Fibroblast of lung (primary cell): ENCODE measurements at regions not wholly inside any gene's neighbourhood (a gene's known extent, or its start where the extent isn't known, plus 50 kb on each side); places are given as distances from the start of the nearest gene placed in this dataset.
"Not testable (repeated sequence)": the region's sequence is repeated elsewhere in the genome, so short reads cannot be mapped to it uniquely, and the experiment has no call there.

Experiments
- DNase-seq, 2 donors: peaks; one replicate each; pipeline versions ENCODE4 v3.0.0 to v3.0.0-alpha.2; 2010; ENCODE audit warnings: low read depth in 2 of 2
- H2AFZ ChIP-seq: 2 replicates; pipeline ENCODE4 v1.5.1; 2012; ENCODE audit warnings: low read length, control low read depth, inconsistent platforms
- H3K27ac ChIP-seq: 2 replicates; pipeline ENCODE4 v1.5.1; 2011; ENCODE audit warnings: low read length, control low read depth; ENCODE audit not compliant: insufficient read depth
- H3K27me3 ChIP-seq: 2 replicates; pipeline ENCODE4 v1.5.1; 2011; ENCODE audit warnings: mild to moderate bottlenecking, low read length; ENCODE audit not compliant: control insufficient read depth, insufficient read depth
- H3K36me3 ChIP-seq: 2 replicates; pipeline ENCODE4 v1.5.1; 2011; ENCODE audit warnings: low read length; ENCODE audit not compliant: control insufficient read depth, insufficient read depth
- H3K4me1 ChIP-seq: 2 replicates; pipeline ENCODE4 v1.5.1; 2011; ENCODE audit warnings: low read length; ENCODE audit not compliant: control insufficient read depth, insufficient read depth; ENCODE audit errors: extremely low read depth
- H3K4me2 ChIP-seq: 2 replicates; pipeline ENCODE4 v1.5.1; 2011; ENCODE audit warnings: low read length, control low read depth; ENCODE audit not compliant: insufficient read depth; ENCODE audit errors: extremely low read depth
- H3K4me3 ChIP-seq, 4 experiments: fragments of 200-600 bp in 1 of 4; sonication (generic) in 1 of 4; replicated peaks in 1 of 4; 2 replicates each; pipeline ENCODE4 v1.5.1; 2011 to 2016; ENCODE audit warnings: low read length in 4 of 4, low read depth in 3 of 4, mild to moderate bottlenecking in 3 of 4, control low read depth in 2 of 4, inconsistent platforms in 1 of 4, mixed read lengths in 1 of 4; ENCODE audit not compliant: insufficient read depth in 1 of 4; ENCODE audit errors: control extremely low read depth in 1 of 4
- H3K79me2 ChIP-seq: 2 replicates; pipeline ENCODE4 v1.5.1; 2012; ENCODE audit warnings: mild to moderate bottlenecking, low read length, inconsistent platforms; ENCODE audit not compliant: control insufficient read depth, insufficient read depth
- H3K9ac ChIP-seq: 2 replicates; pipeline ENCODE4 v1.5.1; 2011; ENCODE audit warnings: mild to moderate bottlenecking, low read length, control low read depth; ENCODE audit not compliant: insufficient read depth
- H3K9me3 ChIP-seq: 2 replicates; pipeline ENCODE4 v1.5.1; 2012; ENCODE audit warnings: low read depth, low read length; ENCODE audit not compliant: control insufficient read depth, insufficient read depth
- H4K20me1 ChIP-seq: 2 replicates; pipeline ENCODE4 v1.5.1; 2011; ENCODE audit warnings: low read length; ENCODE audit not compliant: control insufficient read depth, insufficient read depth; ENCODE audit errors: extremely low read depth
- CTCF ChIP-seq, 2 donors: IDR thresholded peaks in 1 of 2; conservative IDR thresholded peaks in 1 of 2; 1 replicate in 1 of 2; 2 replicates in 1 of 2; pipeline ENCODE4 v1.5.1; 2011 to 2012; ENCODE audit warnings: low read length in 2 of 2, control low read depth in 1 of 2, inconsistent platforms in 1 of 2, low read depth in 1 of 2, mild to moderate bottlenecking in 1 of 2
- EZH2 ChIP-seq: IDR thresholded peaks from 2 replicates; pipeline ENCODE4 v1.5.1; 2012; ENCODE audit warnings: low read length, control low read depth, mild to moderate bottlenecking; ENCODE audit errors: missing control alignments

- H3K27ac ChIP-seq, result no peak overlapping the region
- H3K9ac ChIP-seq, result no peak overlapping the region
- no peaks in the 10 kb centered on the region for H3K4me1 ChIP-seq
- no peak overlapping the region for H3K4me3 ChIP-seq
- no peaks in the 10 kb centered on the region for H3K9me3 ChIP-seq
- DNase-seq, result no peak
- H2AFZ ChIP-seq, result no peak overlapping the region
- H3K79me2 ChIP-seq, result no peaks in the 10 kb centered on the region
- H3K4me2 ChIP-seq, result no peak overlapping the region
- H3K36me3 ChIP-seq, result no peaks in the 10 kb centered on the region
- no peaks in the 10 kb centered on the region for H4K20me1 ChIP-seq
- TF ChIP-seq CTCF (conservative IDR thresholded peaks at IDR 0.05 in 1 of 2, IDR thresholded peaks at IDR 0.05 in 1 of 2; ENCODE audit: low read depth in 1 of 2, low read length in 2 of 2) (no peak), EZH2 (no peak)
- H3K27me3 ChIP-seq, result no peaks in the 10 kb centered on the region
Measured at GRCh38 chr6:169858293-169858934, 107.0 kb downstream of the ERMARD start.

- TF ChIP-seq CTCF (conservative IDR thresholded peaks at IDR 0.05 in 1 of 2, IDR thresholded peaks at IDR 0.05 in 1 of 2; ENCODE audit: low read depth in 1 of 2, low read length in 2 of 2) (no peak), EZH2 (no peak)
- Histone ChIP-seq H2AFZ (no peak overlapping the region), H3K36me3 (no peaks in the 10 kb centered on the region), H3K79me2 (no peaks in the 10 kb centered on the region), H3K4me3 (no peak overlapping the region), H3K27ac (no peak overlapping the region), H3K9ac (no peak overlapping the region), H3K4me2 (no peak overlapping the region), H3K4me1 (no peaks in the 10 kb centered on the region), H4K20me1 (no peaks in the 10 kb centered on the region), H3K9me3 (no peaks in the 10 kb centered on the region), H3K27me3 (no peaks in the 10 kb centered on the region)
- no peak for DNase-seq
Measured at GRCh38 chr6:169857343-169858292, 106.2 kb downstream of the ERMARD start.

GRCh38 chr6:169856442-169857342 is 105.3 kb downstream of the ERMARD start:
- H3K9me3 ChIP-seq, H3K4me1 ChIP-seq, H3K4me2 ChIP-seq, H4K20me1 ChIP-seq, H3K9ac ChIP-seq, H3K79me2 ChIP-seq, H3K27me3 ChIP-seq, H3K4me3 ChIP-seq, H3K36me3 ChIP-seq, DNase-seq, H3K27ac ChIP-seq, H2AFZ ChIP-seq: not testable (repeated sequence)
